H9 (cell line): ENCODE measurements at regions not wholly inside any gene's neighbourhood (a gene's known extent, or its start where the extent isn't known, plus 50 kb on each side); places are given as distances from the start of the nearest gene placed in this dataset.
A peak's percentile ranks its signal among the peaks of the same experiment; 100 is the strongest.

ENCODE experiments used
- DNase-seq: peaks from one replicate; pipeline ENCODE4 v3.0.0-alpha.2; 2017
- H2AFZ ChIP-seq: one replicate; pipeline ENCODE4 v1.6.1; 2013; ENCODE audit warnings: mild to moderate bottlenecking, low read length, control low read depth, moderate library complexity
- H2AK5ac ChIP-seq: 2 replicates; pipeline ENCODE4 v1.6.1; 2013; ENCODE audit warnings: low read length, control low read depth, mixed read lengths; ENCODE audit not compliant: insufficient read length
- H2BK120ac ChIP-seq: one replicate; pipeline ENCODE4 v1.6.1; 2013; ENCODE audit warnings: low read depth, mild to moderate bottlenecking, low read length, control low read depth, inconsistent platforms; ENCODE audit not compliant: poor library complexity, severe bottlenecking
- H2BK12ac ChIP-seq: 2 replicates; pipeline ENCODE4 v1.6.1; 2013; ENCODE audit warnings: low read length, control low read depth, mixed read lengths, low read depth; ENCODE audit not compliant: insufficient read length
- H2BK15ac ChIP-seq: 2 replicates; pipeline ENCODE4 v1.6.1; 2013; ENCODE audit warnings: low read depth, low read length, control low read depth
- H2BK20ac ChIP-seq: one replicate; pipeline ENCODE4 v1.6.1; 2013; ENCODE audit warnings: low read depth, mild to moderate bottlenecking, low read length, control low read depth, inconsistent platforms; ENCODE audit not compliant: poor library complexity, severe bottlenecking
- H2BK5ac ChIP-seq: 2 replicates; pipeline ENCODE4 v1.6.1; 2013; ENCODE audit warnings: low read length, control low read depth, mixed read lengths; ENCODE audit not compliant: insufficient read length
- H3K14ac ChIP-seq: 2 replicates; pipeline ENCODE4 v1.6.1; 2013; ENCODE audit warnings: low read length, control low read depth; ENCODE audit not compliant: insufficient read depth
- H3K18ac ChIP-seq: 2 replicates; pipeline ENCODE4 v1.6.1; 2013; ENCODE audit warnings: low read depth, mild to moderate bottlenecking, mixed read lengths, low read length, control low read depth; ENCODE audit not compliant: insufficient read length
- H3K23ac ChIP-seq: 2 replicates; pipeline ENCODE4 v1.6.1; 2013; ENCODE audit warnings: low read length, control low read depth, mixed read lengths, low read depth; ENCODE audit not compliant: insufficient read length
- H3K23me2 ChIP-seq: 2 replicates; pipeline ENCODE4 v1.6.1; 2013; ENCODE audit warnings: low read depth, mild to moderate bottlenecking, mixed read lengths, low read length, control low read depth; ENCODE audit not compliant: insufficient read length, poor library complexity, severe bottlenecking
- H3K27ac ChIP-seq: 2 replicates; pipeline ENCODE4 v1.5.1; 2013; ENCODE audit warnings: low read length, control low read depth, mixed read lengths, low read depth; ENCODE audit not compliant: insufficient read length
- H3K27me3 ChIP-seq: 2 replicates; pipeline ENCODE4 v1.6.1; 2013; ENCODE audit warnings: low read length, control low read depth, inconsistent platforms; ENCODE audit not compliant: insufficient read depth
- H3K4ac ChIP-seq: 2 replicates; pipeline ENCODE4 v1.6.1; 2013; ENCODE audit warnings: low read depth, mild to moderate bottlenecking, control low read depth, inconsistent platforms, low read length, moderate library complexity
- H3K4me1 ChIP-seq: 2 replicates; pipeline ENCODE4 v1.6.1; 2013; ENCODE audit warnings: low read length, control low read depth, inconsistent platforms; ENCODE audit not compliant: insufficient read depth
- H3K4me2 ChIP-seq: 2 replicates; pipeline ENCODE4 v1.6.1; 2013; ENCODE audit warnings: low read length, control low read depth, mixed read lengths; ENCODE audit not compliant: insufficient read length, insufficient read depth
- H3K56ac ChIP-seq: 2 replicates; pipeline ENCODE4 v1.6.1; 2013; ENCODE audit warnings: low read depth, mild to moderate bottlenecking, mixed read lengths, low read length, control low read depth; ENCODE audit not compliant: insufficient read length
- H3K79me1 ChIP-seq: 2 replicates; pipeline ENCODE4 v1.6.1; 2013; ENCODE audit warnings: low read depth, mild to moderate bottlenecking, moderate library complexity, low read length, control low read depth, inconsistent platforms; ENCODE audit not compliant: insufficient read depth, poor library complexity, severe bottlenecking
- H3K79me2 ChIP-seq: 2 replicates; pipeline ENCODE4 v1.6.1; 2013; ENCODE audit warnings: low read length, control low read depth, inconsistent platforms; ENCODE audit not compliant: insufficient read depth
- H3K9ac ChIP-seq: 2 replicates; pipeline ENCODE4 v1.6.1; 2013; ENCODE audit warnings: low read length, control low read depth, mixed read lengths; ENCODE audit not compliant: insufficient read length; ENCODE audit errors: extremely low read depth
- H3K9me3 ChIP-seq: one replicate; pipeline ENCODE4 v1.6.1; 2013; ENCODE audit warnings: low read depth, low read length, inconsistent platforms; ENCODE audit not compliant: control insufficient read depth
- H3T11ph ChIP-seq: one replicate; pipeline ENCODE4 v1.6.1; 2013; ENCODE audit warnings: mild to moderate bottlenecking, low read length, control low read depth, inconsistent platforms
- H4K20me1 ChIP-seq: one replicate; pipeline ENCODE4 v1.6.1; 2013; ENCODE audit not compliant: control insufficient read depth, insufficient read length, insufficient read depth
- H4K5ac ChIP-seq: 2 replicates; pipeline ENCODE4 v1.6.1; 2013; ENCODE audit warnings: low read depth, mild to moderate bottlenecking, mixed read lengths, low read length, control low read depth; ENCODE audit not compliant: insufficient read length
- H4K8ac ChIP-seq: replicated peaks from 2 replicates; pipeline ENCODE4 v1.6.1; 2013; ENCODE audit warnings: low read length, control low read depth, mixed read lengths, low read depth; ENCODE audit not compliant: insufficient read length
- H4K91ac ChIP-seq: 2 replicates; pipeline ENCODE4 v1.6.1; 2013; ENCODE audit warnings: low read depth, mild to moderate bottlenecking, moderate library complexity, mixed read lengths, low read length, control low read depth; ENCODE audit not compliant: insufficient read length
- H3K27ac Mint-ChIP-seq, 3 experiments: 2 replicates in 2 of 3; 3 replicates in 1 of 3; pipeline ENCODE4 v1.8.0; 2020 to 2021; ENCODE audit warnings: mixed read lengths in 3 of 3, mild to moderate bottlenecking in 1 of 3, moderate library complexity in 1 of 3
- H3K27me3 Mint-ChIP-seq: 2 replicates; pipeline ENCODE4 v1.8.0; 2021; ENCODE audit warnings: low read depth, mild to moderate bottlenecking, moderate library complexity, mixed read lengths
- H3K36me3 Mint-ChIP-seq, 3 experiments: 2 replicates in 2 of 3; 3 replicates in 1 of 3; pipeline ENCODE4 v1.8.0; 2020 to 2021; ENCODE audit warnings: low read depth in 3 of 3, mixed read lengths in 3 of 3; ENCODE audit not compliant: insufficient read depth in 1 of 3
- H3K4me1 Mint-ChIP-seq, 2 experiments: 2 replicates each; pipeline ENCODE4 v1.8.0; 2020; ENCODE audit warnings: mixed read lengths in 2 of 2
- H3K4me3 Mint-ChIP-seq, 2 experiments: 2 replicates in 1 of 2; 3 replicates in 1 of 2; pipeline ENCODE4 v1.8.0; 2020 to 2021; ENCODE audit warnings: mild to moderate bottlenecking in 2 of 2, mixed read lengths in 2 of 2, moderate library complexity in 1 of 2
- H3K9me3 Mint-ChIP-seq, 2 experiments: 2 replicates in 1 of 2; 3 replicates in 1 of 2; pipeline ENCODE4 v1.8.0; 2020; ENCODE audit warnings: mild to moderate bottlenecking in 2 of 2, mixed read lengths in 2 of 2, moderate library complexity in 1 of 2
- CTCF ChIP-seq: fragments of 200-600 bp; sonication (generic); conservative IDR thresholded peaks from 3 replicates; pipeline ENCODE4 v1.8.0; 2021; ENCODE audit warnings: antibody characterized with exemption, mild to moderate bottlenecking
- WGBS: extraction: QIAGEN DNeasy Blood & Tissue Kit; methylation state at CpG from one replicate; pipeline ENCODE4 v1.1.7; 2013; ENCODE audit warnings: missing lambda C conversion rate, low lambda C conversion rate, mixed read lengths; ENCODE audit not compliant: insufficient read length; ENCODE audit errors: extremely low coverage; 5-methylcytosine and 5-hydroxymethylcytosine counted together

- peaks cover 2% of the 10 kb centered on the region for H3K27me3 Mint-ChIP-seq
- H3K23me2 ChIP-seq, result no peaks in the 10 kb centered on the region
Measured at GRCh38 chr1:29757866-29758780, 521.8 kb downstream of the PTPRU start.

More at GRCh38 chr1:29757866-29758780, 521.8 kb downstream of the PTPRU start:
- Histone ChIP-seq H3K27ac (no peak overlapping the region), H4K5ac (no peak overlapping the region), H2BK5ac (no peak overlapping the region), H3K14ac (no peak overlapping the region), H2BK20ac (no peak overlapping the region), H2BK12ac (no peak overlapping the region), H3K9ac (no peak overlapping the region), H2BK120ac (no peak overlapping the region), H3K4ac (no peak overlapping the region), H3K23ac (no peak overlapping the region), H4K91ac (no peak overlapping the region), H3K56ac (no peak overlapping the region), H2BK15ac (no peak overlapping the region), H3K79me2 (no peaks in the 10 kb centered on the region), H3K27me3 (no peaks in the 10 kb centered on the region), H2AK5ac (no peak overlapping the region), H3K4me2 (no peak overlapping the region), H3T11ph (no peak overlapping the region), H3K4me1 (no peaks in the 10 kb centered on the region), H3K9me3 (no peaks in the 10 kb centered on the region), H4K8ac (no peak overlapping the region), H3K79me1 (no peaks in the 10 kb centered on the region), H3K18ac (no peak overlapping the region), H2AFZ (no peak overlapping the region), H4K20me1 (no peaks in the 10 kb centered on the region)
- WGBS, result no CpG with 5 or more reads among the region's 8 CpGs
- H3K27ac Mint-ChIP-seq, result peak overlapping the region in 1 of 3 experiments; percentile 62; a peak in 1 of 7 replicates
- no peak for TF ChIP-seq CTCF
- H3K4me3 Mint-ChIP-seq, result no peak overlapping the region
- DNase-seq, result peak; percentile 14
- H3K9me3 Mint-ChIP-seq, result peaks cover 0 to under 1% of the 10 kb centered on the region in 2 experiments; a peak in 1 of 5 replicates
- H3K4me1 Mint-ChIP-seq, result no peaks in the 10 kb centered on the region; a peak in 1 of 4 replicates
- H3K36me3 Mint-ChIP-seq, result no peaks in the 10 kb centered on the region
